Prostate gland (tissue), 2 donors: ENCODE measurements at regions not wholly inside any gene's neighbourhood (a gene's known extent, or its start where the extent isn't known, plus 50 kb on each side); places are given as distances from the start of the nearest gene placed in this dataset.
"Not testable (repeated sequence)": the region's sequence is repeated elsewhere in the genome, so short reads cannot be mapped to it uniquely, and the experiment has no call there.

Experiments used
- CTCF ChIP-seq, 4 experiments: fragments of 200-600 bp in 2 of 4; fragments of 450-650 bp in 2 of 4; sonication (generic) in 2 of 4; IDR thresholded peaks; 1 replicate in 3 of 4; 2 replicates in 1 of 4; pipeline ENCODE4 v1.5.1; 2016 to 2019; ENCODE audit warnings: antibody characterized with exemption in 4 of 4, mild to moderate bottlenecking in 2 of 4, moderate library complexity in 2 of 4
- POLR2AphosphoS5 ChIP-seq: sonication (generic); formaldehyde crosslinking; IDR thresholded peaks from one replicate; pipeline ENCODE4 v1.6.1; 2017; ENCODE audit warnings: antibody characterized with exemption

GRCh38 chr6:113724927-113725326 lies 132.2 kb upstream of the MARCKS start:
- not testable (repeated sequence) for TF ChIP-seq CTCF (IDR thresholded peaks at IDR 0.05); POLR2AphosphoS5
